HG02884 (cell line): ENCODE measurements at regions not wholly inside any gene's neighbourhood (a gene's known extent, or its start where the extent isn't known, plus 50 kb on each side); places are given as distances from the start of the nearest gene placed in this dataset.
"Not testable (repeated sequence)": the region's sequence is repeated elsewhere in the genome, so short reads cannot be mapped to it uniquely, and the experiment has no call there.

Experiments used
- ATAC-seq: cut with Tn5 transposase; IDR thresholded peaks from one replicate; pipeline ENCODE4 v1.9.1; 2021; ENCODE audit warnings: mild to moderate bottlenecking, moderate library complexity; ENCODE audit not compliant: unreplicated experiment

DNA sequence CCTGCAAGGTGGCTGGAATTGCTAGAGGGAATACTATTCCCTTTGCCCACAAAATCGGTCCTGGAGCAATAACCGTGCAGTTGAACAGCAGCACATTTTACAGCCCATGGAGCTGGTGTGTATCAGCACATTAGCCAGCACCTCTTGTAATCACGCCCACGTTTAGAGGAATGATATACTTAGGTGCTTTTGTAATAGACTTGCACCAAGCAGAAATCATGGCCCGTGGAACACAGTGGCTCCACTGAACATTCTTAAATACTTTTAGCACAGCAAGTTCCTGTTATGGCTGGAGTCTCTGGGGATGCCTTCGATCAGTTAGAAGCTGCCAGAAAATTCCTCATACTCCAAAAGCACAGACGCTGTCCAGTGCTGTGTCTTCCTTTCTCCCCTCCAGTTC lies 218.1 kb upstream of the FAM78B start:
- no peak for ATAC-seq

DNA sequence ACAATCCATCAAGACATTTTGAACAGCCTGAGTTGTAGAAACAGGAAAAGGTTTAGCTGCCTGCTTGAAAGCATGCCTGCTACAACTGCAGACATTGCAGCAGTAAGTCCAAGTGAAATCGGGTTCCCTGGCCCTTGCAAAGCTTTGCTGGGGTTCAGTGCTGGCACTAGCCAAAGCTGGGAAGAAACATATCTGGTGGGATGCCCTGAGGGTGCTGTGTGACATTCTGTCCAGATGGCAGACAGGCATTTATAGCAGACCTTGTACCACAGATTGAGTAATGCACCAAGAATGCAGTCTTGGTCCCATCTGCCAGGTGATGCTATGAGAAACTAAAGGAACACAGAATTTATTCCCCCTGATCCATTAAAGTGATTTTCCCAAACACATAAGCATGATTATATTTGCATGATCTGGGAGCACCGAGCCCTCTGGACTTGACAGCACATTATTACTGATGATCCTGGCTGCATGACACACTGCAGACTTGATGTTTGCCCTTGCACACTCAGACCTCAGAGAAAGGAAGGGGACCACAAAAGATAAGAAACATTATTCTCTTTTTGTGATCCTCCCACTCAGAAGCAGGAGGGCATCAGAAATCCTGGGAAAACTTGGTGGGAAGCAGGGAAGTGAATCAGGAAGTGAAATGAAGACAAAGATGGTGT lies 223.7 kb upstream of the FAM78B start:
- no peak for ATAC-seq

GRCh38 chr1:166391279-166392066 lies 224.7 kb upstream of the FAM78B start:
- no peak for ATAC-seq

GRCh38 chr1:166395729-166396128 lies 228.9 kb upstream of the FAM78B start:
- no peak for ATAC-seq

- not testable (repeated sequence) for ATAC-seq
Observed at GRCh38 chr1:166409253-166410082, 242.7 kb upstream of the FAM78B start.

DNA sequence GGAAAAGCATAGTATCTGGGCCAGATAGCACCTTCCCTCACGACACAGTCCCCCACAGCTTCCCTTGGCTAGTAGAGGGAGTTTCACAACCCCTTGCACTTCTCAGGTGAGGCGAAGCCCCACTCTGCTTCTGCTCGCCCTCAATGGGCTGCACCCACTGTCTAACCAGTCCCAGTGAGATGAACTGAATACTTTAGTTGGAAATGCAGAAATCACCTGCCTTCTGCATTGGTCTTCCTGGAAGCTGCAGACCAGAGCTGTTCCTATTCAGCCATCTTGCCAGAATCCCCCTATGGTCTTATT lies 243.2 kb upstream of the FAM78B start:
- ATAC-seq, result no peak

- not testable (repeated sequence) for ATAC-seq
Observed at GRCh38 chr1:166416831-166417230, 250.0 kb upstream of the FAM78B start.

- ATAC-seq, result no peak
Observed at GRCh38 chr1:166418344-166418933, 251.6 kb upstream of the FAM78B start.

DNA sequence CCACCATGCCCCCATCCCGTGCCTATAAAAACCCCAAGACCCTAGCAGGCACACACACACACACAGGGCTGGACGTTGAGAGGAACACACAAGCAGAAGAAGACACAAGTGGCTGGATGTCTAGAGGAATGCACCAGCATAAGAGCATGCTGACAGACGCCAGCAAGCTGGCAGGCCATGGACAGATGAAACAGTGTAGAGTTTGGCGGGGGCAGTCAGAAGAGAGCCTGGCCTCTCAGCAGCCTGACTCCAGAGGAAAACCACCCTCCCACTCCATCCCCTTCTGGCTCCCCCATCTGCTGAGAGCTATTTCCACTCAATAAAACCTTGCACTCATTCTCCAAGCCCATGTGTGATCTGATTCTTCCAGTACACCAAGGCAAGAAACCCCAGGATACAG lies 255.8 kb upstream of the FAM78B start:
- ATAC-seq, result not testable (repeated sequence)

- no peak for ATAC-seq
Observed at GRCh38 chr1:166432655-166433054, 265.9 kb upstream of the FAM78B start.

- peak; percentile 60 for ATAC-seq
Observed at GRCh38 chr1:166433404-166434304, 266.9 kb upstream of the FAM78B start.

GRCh38 chr1:166457700-166458099 lies 290.9 kb upstream of the FAM78B start:
- no peak for ATAC-seq

GRCh38 chr1:166464333-166464732 lies 297.5 kb upstream of the FAM78B start:
- no peak for ATAC-seq

DNA sequence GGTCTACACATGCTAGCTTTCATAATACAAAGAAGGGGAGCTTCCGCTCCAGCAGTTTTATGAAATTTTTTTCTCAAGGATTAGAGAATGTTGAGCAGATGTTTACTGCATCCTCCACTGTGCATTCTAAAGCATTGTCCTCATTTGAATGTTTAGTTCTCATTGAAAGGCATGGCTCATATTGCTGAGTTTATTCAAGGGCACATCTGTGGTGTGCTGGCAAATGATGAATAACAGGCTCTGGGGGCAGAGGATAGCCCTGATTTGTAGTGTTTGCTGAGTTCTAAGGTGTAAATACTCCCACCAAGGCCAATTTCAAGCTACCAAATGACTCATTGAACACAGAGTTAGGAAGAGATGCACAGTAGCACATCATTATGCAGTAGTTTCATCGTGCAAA lies 303.2 kb upstream of the FAM78B start:
- no peak for ATAC-seq

DNA sequence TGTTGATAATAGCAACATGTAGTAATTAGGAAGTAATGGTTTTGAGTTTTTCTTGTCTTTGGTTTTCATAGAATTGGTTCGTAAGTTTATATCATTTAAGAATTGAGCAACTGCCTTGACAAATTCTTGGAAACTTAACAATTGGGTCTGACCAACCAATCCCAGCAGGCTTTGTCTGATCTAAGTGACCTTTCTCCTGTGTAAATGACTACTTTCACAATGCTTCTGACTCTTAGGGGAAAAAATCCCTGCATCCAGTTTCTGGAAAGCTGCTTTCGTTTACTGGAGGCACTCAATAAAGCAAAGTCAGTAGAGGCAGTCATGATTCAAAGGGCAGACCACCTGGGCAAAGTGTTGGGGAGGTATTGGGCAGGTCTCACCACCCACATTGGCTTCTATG lies 303.6 kb upstream of the FAM78B start:
- ATAC-seq, result no peak

DNA sequence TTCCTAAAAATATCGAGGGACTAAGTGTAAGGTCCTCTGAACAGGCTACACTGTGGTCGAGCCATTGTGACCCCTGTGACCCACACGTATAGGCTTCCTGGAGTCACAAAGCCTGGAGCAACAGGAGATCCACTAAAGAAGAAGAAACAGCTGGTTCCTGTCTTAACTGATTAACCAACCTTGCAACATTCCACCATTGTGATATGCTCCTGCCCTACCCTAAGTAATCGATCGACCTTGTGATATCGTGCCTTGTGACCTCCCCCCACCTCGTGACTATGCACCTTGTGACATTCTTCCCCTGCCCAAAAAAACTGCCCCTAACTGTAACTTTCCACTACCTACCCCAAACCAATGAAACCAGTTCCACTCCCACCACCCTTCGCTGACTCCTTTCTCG lies 304.6 kb upstream of the FAM78B start:
- no peak for ATAC-seq

DNA sequence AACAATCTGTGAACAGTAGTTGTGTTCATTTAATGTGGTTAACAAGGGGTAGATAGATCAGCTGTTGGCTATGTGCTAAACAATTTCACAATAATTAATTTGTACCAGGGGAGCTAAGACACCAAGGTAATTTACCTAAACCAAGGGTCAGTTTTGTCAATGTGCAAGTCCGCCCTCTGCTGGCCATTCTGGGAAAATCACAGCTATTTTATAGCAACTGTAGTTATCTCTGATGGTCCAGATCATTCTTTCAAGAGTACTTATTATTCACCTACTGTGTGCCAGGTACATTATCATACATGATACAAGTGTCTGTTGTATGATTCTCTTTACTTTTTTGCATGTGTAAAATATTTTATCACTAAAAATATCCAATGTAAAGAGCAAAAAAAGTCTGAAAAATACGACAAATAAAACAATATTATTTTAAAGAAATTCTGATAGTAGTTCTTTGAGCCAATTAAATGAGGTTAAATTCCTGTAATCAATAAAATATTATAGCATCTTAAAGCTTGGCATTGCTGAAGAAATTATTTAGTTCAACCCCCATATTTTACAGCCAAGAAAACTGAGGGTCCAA lies 312.3 kb upstream of the FAM78B start:
- ATAC-seq, result peak; percentile 69

DNA sequence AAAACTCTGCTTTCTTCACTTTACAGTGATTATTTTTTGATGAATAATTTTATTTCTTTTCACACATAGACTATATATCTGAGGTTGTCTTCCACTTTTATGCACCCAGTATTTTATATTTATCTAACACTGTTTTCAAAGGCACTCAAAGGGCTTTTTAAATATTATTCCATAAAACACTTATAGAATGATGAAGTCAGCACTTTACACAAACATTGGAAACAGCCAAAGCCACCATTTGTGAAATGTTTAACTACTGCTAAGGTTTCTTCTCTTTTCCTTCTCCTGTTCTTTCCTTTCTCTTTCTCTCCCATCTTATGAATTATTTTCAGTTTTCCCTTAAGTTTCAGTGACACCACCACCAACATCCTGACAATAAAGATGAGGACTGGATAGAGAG lies 317.7 kb upstream of the FAM78B start:
- ATAC-seq, result no peak

DNA sequence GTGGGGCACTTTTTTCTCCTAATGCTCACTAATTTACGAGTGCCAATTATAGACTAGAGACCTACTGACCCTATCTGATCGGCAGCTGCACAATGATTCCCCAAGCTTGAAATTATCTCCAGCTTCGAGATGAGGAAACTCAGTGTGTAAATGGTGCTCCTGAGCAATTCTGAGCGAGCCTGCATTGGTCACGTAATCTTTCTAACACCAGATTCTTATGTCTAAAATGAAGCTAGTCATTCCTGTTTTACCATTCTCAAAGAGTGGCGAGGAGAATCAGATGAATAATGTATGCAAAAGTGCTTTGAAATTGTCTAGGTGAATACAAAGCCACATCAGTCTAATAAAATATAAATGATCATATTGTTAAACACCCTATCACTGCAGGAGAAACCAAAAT lies 318.1 kb upstream of the FAM78B start:
- ATAC-seq, result no peak

DNA sequence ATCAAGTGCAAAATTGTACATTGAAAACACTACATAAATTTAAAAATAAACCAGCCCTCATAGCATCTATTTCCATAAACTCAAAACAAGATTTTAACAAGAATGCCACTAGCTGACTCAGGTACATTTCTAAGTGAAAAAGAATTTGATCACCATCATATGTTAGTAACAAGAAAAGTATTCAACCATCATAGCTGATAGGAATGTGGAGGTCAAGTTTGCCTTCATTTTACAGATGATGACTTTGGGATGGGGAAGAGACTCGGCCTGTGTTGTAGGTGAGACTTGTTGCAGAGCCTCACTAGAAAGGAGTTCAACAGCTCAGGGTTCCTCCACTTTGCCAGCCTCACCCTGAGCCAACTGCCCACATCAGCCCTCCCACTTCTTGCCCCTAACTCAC lies 318.8 kb upstream of the FAM78B start:
- ATAC-seq, result no peak
